PC-9 (cell line): ENCODE measurements at regions not wholly inside any gene's neighbourhood (a gene's known extent, or its start where the extent isn't known, plus 50 kb on each side); places are given as distances from the start of the nearest gene placed in this dataset.

Experiments
- CTCF ChIP-seq: fragments of 200-600 bp; sonication (generic); conservative IDR thresholded peaks from 2 replicates; pipeline ENCODE4 v1.6.1; 2017; ENCODE audit warnings: mixed run types, antibody characterized with exemption, mild to moderate bottlenecking, moderate library complexity
- EZH2 ChIP-seq: fragments of 200-600 bp; sonication (generic); IDR thresholded peaks from 2 replicates; pipeline ENCODE4 v1.8.0; 2017; ENCODE audit warnings: antibody characterized with exemption, low read depth

GRCh38 chr3:148540851-148541250, 156.9 kb upstream of the AGTR1 start:
- TF ChIP-seq EZH2 (no peak), CTCF (no peak)
